ENCODE measurements at regions not wholly inside any gene's neighbourhood (a gene's known extent, or its start where the extent isn't known, plus 50 kb on each side); places are given as distances from the start of the nearest gene placed in this dataset.

- in situ Hi-C loops (cut with HindIII; ENCODE audit: low sequenced_read_pairs) = no loop called here
Observed at GRCh38 chr2:16150456-16151280, 210.3 kb downstream of the MYCN start.

GRCh38 chr2:16149349-16150243 is 209.2 kb downstream of the MYCN start:
- in situ Hi-C loops (cut with HindIII; ENCODE audit: low sequenced_read_pairs) = no loop called here

- in situ Hi-C loops (cut with HindIII; ENCODE audit: low sequenced_read_pairs) = no loop called here
Observed at GRCh38 chr2:16148632-16149348, 208.4 kb downstream of the MYCN start.

- in situ Hi-C loops (cut with HindIII; ENCODE audit: low sequenced_read_pairs) = no loop called here
Observed at GRCh38 chr2:16142383-16143361, 202.3 kb downstream of the MYCN start.

- in situ Hi-C loops (cut with HindIII; ENCODE audit: low sequenced_read_pairs) = no loop called here
Observed at GRCh38 chr2:16141641-16141921, 201.2 kb downstream of the MYCN start.

GRCh38 chr2:16140771-16141640 is 200.7 kb downstream of the MYCN start:
- in situ Hi-C loops (cut with HindIII; ENCODE audit: low sequenced_read_pairs) = no loop called here

- in situ Hi-C loops (cut with HindIII; ENCODE audit: low sequenced_read_pairs) = no loop called here
Observed at GRCh38 chr2:16139663-16140615, 199.6 kb downstream of the MYCN start.

GRCh38 chr2:16138811-16139662 is 198.7 kb downstream of the MYCN start:
- in situ Hi-C loops (cut with HindIII; ENCODE audit: low sequenced_read_pairs) = no loop called here

GRCh38 chr2:16137080-16137755 is 196.9 kb downstream of the MYCN start:
- in situ Hi-C loops (cut with HindIII; ENCODE audit: low sequenced_read_pairs) = no loop called here

- in situ Hi-C loops (cut with HindIII; ENCODE audit: low sequenced_read_pairs) = no loop called here
Observed at GRCh38 chr2:16136461-16137035, 196.2 kb downstream of the MYCN start.

- in situ Hi-C loops (cut with HindIII; ENCODE audit: low sequenced_read_pairs) = no loop called here
Observed at GRCh38 chr2:16135913-16136310, 195.6 kb downstream of the MYCN start.

- in situ Hi-C loops (cut with HindIII; ENCODE audit: low sequenced_read_pairs) = no loop called here
Observed at GRCh38 chr2:16135196-16135912, 195.0 kb downstream of the MYCN start.

GRCh38 chr2:16134436-16135165 is 194.3 kb downstream of the MYCN start:
- in situ Hi-C loops (cut with HindIII; ENCODE audit: low sequenced_read_pairs) = no loop called here

GRCh38 chr2:16130906-16131400 is 190.6 kb downstream of the MYCN start:
- in situ Hi-C loops (cut with HindIII; ENCODE audit: low sequenced_read_pairs) = no loop called here

GRCh38 chr2:16130541-16130880 is 190.2 kb downstream of the MYCN start:
- in situ Hi-C loops (cut with HindIII; ENCODE audit: low sequenced_read_pairs) = no loop called here

All from DLD1 (cell line).